ENCODE measurements at regions not wholly inside any gene's neighbourhood (a gene's known extent, or its start where the extent isn't known, plus 50 kb on each side); places are given as distances from the start of the nearest gene placed in this dataset.

DNA sequence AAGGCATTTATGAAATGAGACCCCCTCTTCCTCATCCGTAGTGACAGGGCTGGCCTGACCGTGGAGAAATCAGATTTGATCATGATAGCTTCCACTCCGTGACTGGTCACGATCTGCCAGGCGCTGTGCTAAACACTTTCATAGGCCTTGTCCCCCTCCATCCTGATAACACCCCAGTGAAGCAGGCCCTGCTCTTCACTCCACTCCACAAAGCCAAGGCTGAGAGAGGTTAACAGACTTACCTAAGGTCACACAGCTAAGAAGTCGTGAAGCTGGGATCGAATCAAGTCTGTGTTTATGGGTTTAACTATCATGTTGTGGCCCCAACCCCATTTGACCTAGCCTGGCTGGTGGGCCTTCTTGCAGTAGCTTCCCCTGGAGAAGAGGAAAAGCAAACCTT lies 53.3 kb upstream of the IL17B start:
- TF ChIP-seq ISL1 (CRISPR knock-in tag; IDR thresholded peaks at IDR 0.05) (no peak), ZFP30 (CRISPR knock-in tag; IDR thresholded peaks at IDR 0.05) (no peak), ZC3H10 (CRISPR knock-in tag; IDR thresholded peaks at IDR 0.05) (no peak)
- TF ChIP-seq, protein P1, sequence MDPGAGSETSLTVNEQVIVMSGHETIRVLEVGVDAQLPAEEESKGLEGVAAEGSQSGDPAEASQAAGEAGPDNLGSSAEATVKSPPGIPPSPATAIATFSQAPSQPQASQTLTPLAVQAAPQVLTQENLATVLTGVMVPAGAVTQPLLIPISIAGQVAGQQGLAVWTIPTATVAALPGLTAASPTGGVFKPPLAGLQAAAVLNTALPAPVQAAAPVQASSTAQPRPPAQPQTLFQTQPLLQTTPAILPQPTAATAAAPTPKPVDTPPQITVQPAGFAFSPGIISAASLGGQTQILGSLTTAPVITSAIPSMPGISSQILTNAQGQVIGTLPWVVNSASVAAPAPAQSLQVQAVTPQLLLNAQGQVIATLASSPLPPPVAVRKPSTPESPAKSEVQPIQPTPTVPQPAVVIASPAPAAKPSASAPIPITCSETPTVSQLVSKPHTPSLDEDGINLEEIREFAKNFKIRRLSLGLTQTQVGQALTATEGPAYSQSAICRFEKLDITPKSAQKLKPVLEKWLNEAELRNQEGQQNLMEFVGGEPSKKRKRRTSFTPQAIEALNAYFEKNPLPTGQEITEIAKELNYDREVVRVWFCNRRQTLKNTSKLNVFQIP (CRISPR knock-in tag; IDR thresholded peaks at IDR 0.05; ENCODE audit: borderline replicate concordance, low read depth), result no peak

All from SK-N-SH treated with all-trans-retinoic acid at 6 μM for 48 hours (cell line).